ENCODE measurements at regions not wholly inside any gene's neighbourhood (a gene's known extent, or its start where the extent isn't known, plus 50 kb on each side); places are given as distances from the start of the nearest gene placed in this dataset.

DNA sequence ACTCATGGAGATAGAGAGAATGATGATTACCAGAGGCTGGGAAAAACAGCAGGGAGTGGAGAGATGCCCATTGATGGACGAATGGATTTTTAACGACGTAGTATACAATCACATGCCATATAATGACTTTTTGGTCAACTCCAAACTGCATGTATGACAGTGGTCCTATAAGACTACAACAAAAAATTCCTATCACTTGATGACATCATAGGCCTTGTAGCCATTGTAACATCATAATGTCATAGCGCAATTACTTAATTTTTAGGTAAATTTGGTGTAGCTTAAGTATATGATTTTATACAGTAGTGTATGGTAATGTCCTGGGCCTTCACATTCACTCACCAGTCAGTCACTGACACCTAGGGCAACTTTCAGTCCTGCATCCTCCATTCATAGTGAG is 264.3 kb downstream of the RAP2B start:
- H3K4me3 ChIP-seq (ENCODE audit: insufficient read length, low read depth) = no peak overlapping the region
- no peaks in the 10 kb centered on the region for H3K36me3 ChIP-seq (ENCODE audit: insufficient read depth, insufficient read length, low read length)
- TF ChIP-seq SUZ12 (IDR thresholded peaks at IDR 0.05; ENCODE audit: extremely low read depth, insufficient read depth, insufficient read length) (no peak), ZNF274 (IDR thresholded peaks at IDR 0.05; ENCODE audit: low read depth, low read length) (no peak), YY1 (IDR thresholded peaks at IDR 0.05; ENCODE audit: insufficient read depth, insufficient read length) (no peak)
- no peak for DNase-seq (ENCODE audit: low read depth, low spot score)
- H3K9me3 ChIP-seq (ENCODE audit: insufficient read depth, low read length) = peaks cover 23% of the 10 kb centered on the region
- H3K27me3 ChIP-seq (ENCODE audit: insufficient read depth, insufficient read length) = no peaks in the 10 kb centered on the region
- no peak overlapping the region for H3K9ac ChIP-seq (ENCODE audit: insufficient read length, low read depth)
- no peaks in the 10 kb centered on the region for H3K4me1 ChIP-seq (ENCODE audit: insufficient read depth, insufficient read length)

DNA sequence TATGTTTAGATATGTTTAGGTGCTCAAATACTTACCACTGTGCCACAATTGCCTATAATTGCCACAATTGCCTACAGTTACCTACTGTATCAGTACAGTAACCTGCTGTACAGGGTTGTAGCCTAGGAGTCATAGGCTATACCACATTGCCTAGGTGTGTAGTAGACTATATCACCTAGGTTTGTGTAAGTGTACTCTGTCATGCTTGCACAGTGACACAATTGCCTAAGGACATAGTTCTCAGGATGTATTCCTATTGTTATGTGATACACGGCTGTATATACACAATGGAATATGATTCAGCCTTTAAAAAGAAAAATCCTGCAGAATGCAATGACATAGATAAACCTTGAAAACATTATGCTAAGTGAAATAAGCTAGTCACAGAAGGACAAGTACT is 264.8 kb downstream of the RAP2B start:
- H3K9ac ChIP-seq (ENCODE audit: insufficient read length, low read depth) = no peak overlapping the region
- no peak overlapping the region for H3K4me3 ChIP-seq (ENCODE audit: insufficient read length, low read depth)
- peaks cover 22% of the 10 kb centered on the region for H3K9me3 ChIP-seq (ENCODE audit: insufficient read depth, low read length)
- TF ChIP-seq SUZ12 (IDR thresholded peaks at IDR 0.05; ENCODE audit: extremely low read depth, insufficient read depth, insufficient read length) = no peak
- TF ChIP-seq YY1 (IDR thresholded peaks at IDR 0.05; ENCODE audit: insufficient read depth, insufficient read length) = no peak
- no peak for TF ChIP-seq ZNF274 (IDR thresholded peaks at IDR 0.05; ENCODE audit: low read depth, low read length)
- no peaks in the 10 kb centered on the region for H3K36me3 ChIP-seq (ENCODE audit: insufficient read depth, insufficient read length, low read length)
- DNase-seq (ENCODE audit: low read depth, low spot score) = no peak
- H3K27me3 ChIP-seq (ENCODE audit: insufficient read depth, insufficient read length) = no peaks in the 10 kb centered on the region
- no peaks in the 10 kb centered on the region for H3K4me1 ChIP-seq (ENCODE audit: insufficient read depth, insufficient read length)

DNA sequence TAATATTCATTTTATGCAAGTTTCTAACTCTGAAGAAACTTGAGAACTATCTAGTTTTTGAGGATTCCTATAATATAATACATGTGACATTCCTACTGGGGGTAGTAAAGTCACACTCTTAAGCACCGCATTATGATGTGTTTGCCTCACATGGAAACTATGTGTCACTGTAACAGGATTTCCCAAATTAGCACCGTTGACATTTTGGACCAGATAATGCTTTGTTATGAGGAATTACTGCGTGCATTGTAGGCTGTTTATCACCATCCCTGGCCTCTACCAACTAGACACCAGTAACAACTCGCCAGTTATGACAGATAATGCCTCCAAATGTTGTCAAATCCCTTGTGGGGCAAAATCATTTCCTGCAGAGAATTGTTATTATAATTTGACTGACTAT is 267.8 kb downstream of the RAP2B start:
- DNase-seq (ENCODE audit: low read depth, low spot score) = no peak
- Histone ChIP-seq H3K36me3 (ENCODE audit: insufficient read depth, insufficient read length, low read length) (no peaks in the 10 kb centered on the region), H3K27me3 (ENCODE audit: insufficient read depth, insufficient read length) (no peaks in the 10 kb centered on the region), H3K9me3 (ENCODE audit: insufficient read depth, low read length) (no peaks in the 10 kb centered on the region), H3K4me1 (ENCODE audit: insufficient read depth, insufficient read length) (no peaks in the 10 kb centered on the region), H3K4me3 (ENCODE audit: insufficient read length, low read depth) (no peak overlapping the region), H3K9ac (ENCODE audit: insufficient read length, low read depth) (no peak overlapping the region)
- TF ChIP-seq ZNF274 (IDR thresholded peaks at IDR 0.05; ENCODE audit: low read depth, low read length) (no peak), SUZ12 (IDR thresholded peaks at IDR 0.05; ENCODE audit: extremely low read depth, insufficient read depth, insufficient read length) (no peak), YY1 (IDR thresholded peaks at IDR 0.05; ENCODE audit: insufficient read depth, insufficient read length) (no peak)

DNA sequence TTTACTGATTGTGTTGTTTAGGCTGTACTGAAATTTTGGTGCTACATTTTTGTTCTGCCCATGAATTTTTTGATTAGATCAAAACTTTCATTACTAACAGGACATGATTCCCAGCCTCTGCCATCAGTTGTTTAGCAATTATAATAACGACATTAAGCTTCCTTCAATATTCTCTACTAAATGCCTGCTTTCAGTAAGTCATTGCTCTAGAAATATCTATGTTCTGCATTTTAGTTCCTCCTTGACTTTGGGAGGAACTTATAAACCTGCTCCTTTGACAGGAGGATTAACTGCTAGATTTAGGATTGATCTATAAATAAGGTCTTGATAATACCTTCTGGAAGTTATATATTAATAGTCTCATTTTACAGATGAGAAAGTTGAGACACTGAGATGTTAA is 269.1 kb downstream of the RAP2B start:
- H3K4me1 ChIP-seq (ENCODE audit: insufficient read depth, insufficient read length) = no peaks in the 10 kb centered on the region
- H3K36me3 ChIP-seq (ENCODE audit: insufficient read depth, insufficient read length, low read length) = no peaks in the 10 kb centered on the region
- no peak overlapping the region for H3K4me3 ChIP-seq (ENCODE audit: insufficient read length, low read depth)
- no peaks in the 10 kb centered on the region for H3K9me3 ChIP-seq (ENCODE audit: insufficient read depth, low read length)
- no peaks in the 10 kb centered on the region for H3K27me3 ChIP-seq (ENCODE audit: insufficient read depth, insufficient read length)
- TF ChIP-seq YY1 (IDR thresholded peaks at IDR 0.05; ENCODE audit: insufficient read depth, insufficient read length) (no peak), ZNF274 (IDR thresholded peaks at IDR 0.05; ENCODE audit: low read depth, low read length) (no peak), SUZ12 (IDR thresholded peaks at IDR 0.05; ENCODE audit: extremely low read depth, insufficient read depth, insufficient read length) (no peak)
- no peak overlapping the region for H3K9ac ChIP-seq (ENCODE audit: insufficient read length, low read depth)
- DNase-seq (ENCODE audit: low read depth, low spot score) = no peak

DNA sequence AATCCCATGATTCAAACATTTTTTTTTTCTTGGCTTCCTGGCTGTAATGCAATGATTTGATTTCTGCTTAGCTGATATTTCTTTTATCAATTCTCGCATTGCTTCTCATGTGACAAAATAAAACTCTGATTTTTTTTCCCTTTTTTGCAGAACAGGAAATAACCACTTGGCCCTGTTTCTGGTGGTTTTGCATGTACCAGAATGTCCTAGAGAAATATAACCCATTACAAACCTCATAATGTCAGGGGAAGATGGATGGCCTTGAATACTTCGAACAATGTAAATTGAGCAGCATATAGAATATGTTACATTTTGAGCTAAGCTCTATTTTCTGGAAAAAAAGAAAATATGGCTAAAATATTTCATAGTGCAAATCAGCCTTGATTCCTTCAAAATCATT is 275.6 kb downstream of the RAP2B start:
- Histone ChIP-seq H3K4me3 (ENCODE audit: insufficient read length, low read depth) (no peak overlapping the region), H3K27me3 (ENCODE audit: insufficient read depth, insufficient read length) (no peaks in the 10 kb centered on the region), H3K9ac (ENCODE audit: insufficient read length, low read depth) (no peak overlapping the region), H3K36me3 (ENCODE audit: insufficient read depth, insufficient read length, low read length) (no peaks in the 10 kb centered on the region), H3K9me3 (ENCODE audit: insufficient read depth, low read length) (no peaks in the 10 kb centered on the region), H3K4me1 (ENCODE audit: insufficient read depth, insufficient read length) (no peaks in the 10 kb centered on the region)
- DNase-seq (ENCODE audit: low read depth, low spot score) = no peak
- TF ChIP-seq YY1 (IDR thresholded peaks at IDR 0.05; ENCODE audit: insufficient read depth, insufficient read length) = no peak
- no peak for TF ChIP-seq SUZ12 (IDR thresholded peaks at IDR 0.05; ENCODE audit: extremely low read depth, insufficient read depth, insufficient read length)
- TF ChIP-seq ZNF274 (IDR thresholded peaks at IDR 0.05; ENCODE audit: low read depth, low read length) = no peak

DNA sequence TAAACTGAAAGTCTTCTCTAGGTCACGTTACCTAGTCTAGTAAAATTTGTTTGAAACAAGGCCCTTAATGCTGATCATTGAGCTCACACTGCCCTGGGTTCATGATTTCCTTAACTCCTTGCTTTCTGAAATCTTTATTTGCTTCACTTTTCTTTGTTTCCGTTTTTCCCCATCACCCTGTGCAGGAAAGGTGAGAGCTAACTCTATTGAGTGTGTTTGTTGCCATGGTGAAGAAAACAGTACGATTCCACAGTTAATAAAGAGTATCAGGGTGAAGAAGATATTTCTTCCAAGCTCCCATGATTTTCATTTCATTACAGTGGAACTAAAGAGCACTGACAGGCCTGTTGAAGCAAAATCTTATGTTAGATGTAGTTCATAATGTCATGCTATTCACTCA is 276.2 kb downstream of the RAP2B start:
- TF ChIP-seq ZNF274 (IDR thresholded peaks at IDR 0.05; ENCODE audit: low read depth, low read length) = no peak
- no peak for TF ChIP-seq SUZ12 (IDR thresholded peaks at IDR 0.05; ENCODE audit: extremely low read depth, insufficient read depth, insufficient read length)
- TF ChIP-seq YY1 (IDR thresholded peaks at IDR 0.05; ENCODE audit: insufficient read depth, insufficient read length) = no peak
- H3K4me1 ChIP-seq (ENCODE audit: insufficient read depth, insufficient read length) = no peaks in the 10 kb centered on the region
- no peaks in the 10 kb centered on the region for H3K9me3 ChIP-seq (ENCODE audit: insufficient read depth, low read length)
- no peaks in the 10 kb centered on the region for H3K27me3 ChIP-seq (ENCODE audit: insufficient read depth, insufficient read length)
- no peak overlapping the region for H3K9ac ChIP-seq (ENCODE audit: insufficient read length, low read depth)
- H3K4me3 ChIP-seq (ENCODE audit: insufficient read length, low read depth) = no peak overlapping the region
- no peaks in the 10 kb centered on the region for H3K36me3 ChIP-seq (ENCODE audit: insufficient read depth, insufficient read length, low read length)
- no peak for DNase-seq (ENCODE audit: low read depth, low spot score)

DNA sequence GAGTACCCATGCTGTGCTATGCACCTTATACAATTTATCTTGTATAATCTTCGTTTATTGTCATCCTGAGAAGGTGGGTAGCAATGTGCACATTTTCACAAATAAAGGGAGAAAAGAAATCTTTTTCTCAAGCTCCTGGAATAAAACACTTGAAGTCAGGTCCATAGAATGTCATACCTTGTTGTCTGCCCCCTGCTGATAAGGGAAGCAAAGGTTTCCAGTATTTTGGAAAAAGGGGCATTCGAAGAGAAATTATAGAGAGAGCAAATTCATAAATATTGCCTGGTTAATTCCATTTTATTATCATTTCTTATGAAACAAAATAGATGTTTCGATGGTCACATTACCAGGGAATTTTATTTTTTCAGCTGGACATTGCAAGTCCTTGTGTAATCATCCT is 277.8 kb downstream of the RAP2B start:
- H3K36me3 ChIP-seq (ENCODE audit: insufficient read depth, insufficient read length, low read length) = no peaks in the 10 kb centered on the region
- H3K4me3 ChIP-seq (ENCODE audit: insufficient read length, low read depth) = no peak overlapping the region
- no peak for TF ChIP-seq ZNF274 (IDR thresholded peaks at IDR 0.05; ENCODE audit: low read depth, low read length)
- no peak for TF ChIP-seq SUZ12 (IDR thresholded peaks at IDR 0.05; ENCODE audit: extremely low read depth, insufficient read depth, insufficient read length)
- TF ChIP-seq YY1 (IDR thresholded peaks at IDR 0.05; ENCODE audit: insufficient read depth, insufficient read length) = no peak
- no peaks in the 10 kb centered on the region for H3K27me3 ChIP-seq (ENCODE audit: insufficient read depth, insufficient read length)
- no peak overlapping the region for H3K9ac ChIP-seq (ENCODE audit: insufficient read length, low read depth)
- no peaks in the 10 kb centered on the region for H3K4me1 ChIP-seq (ENCODE audit: insufficient read depth, insufficient read length)
- no peaks in the 10 kb centered on the region for H3K9me3 ChIP-seq (ENCODE audit: insufficient read depth, low read length)
- no peak for DNase-seq (ENCODE audit: low read depth, low spot score)

DNA sequence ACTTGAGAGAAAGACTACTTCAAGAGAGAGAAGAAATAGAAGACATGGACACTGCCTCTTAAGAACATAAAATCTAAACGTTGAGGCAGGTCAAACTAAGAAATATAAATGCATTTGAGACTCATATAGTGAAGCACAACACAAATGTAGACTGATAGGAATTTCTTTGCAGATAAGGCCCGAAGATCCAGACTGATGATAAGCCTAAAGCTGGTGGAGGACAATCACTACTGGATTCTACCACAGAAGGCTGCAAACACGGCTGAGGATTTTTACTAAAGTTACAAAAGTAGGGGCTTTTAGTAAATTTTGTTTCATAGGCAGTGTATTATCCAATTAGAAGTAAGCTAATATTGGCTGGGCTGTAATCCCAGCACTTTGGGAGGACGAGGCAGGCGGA is 278.3 kb downstream of the RAP2B start:
- Histone ChIP-seq H3K9me3 (ENCODE audit: insufficient read depth, low read length) (no peaks in the 10 kb centered on the region), H3K27me3 (ENCODE audit: insufficient read depth, insufficient read length) (no peaks in the 10 kb centered on the region), H3K36me3 (ENCODE audit: insufficient read depth, insufficient read length, low read length) (no peaks in the 10 kb centered on the region), H3K9ac (ENCODE audit: insufficient read length, low read depth) (no peak overlapping the region), H3K4me1 (ENCODE audit: insufficient read depth, insufficient read length) (no peaks in the 10 kb centered on the region), H3K4me3 (ENCODE audit: insufficient read length, low read depth) (no peak overlapping the region)
- TF ChIP-seq SUZ12 (IDR thresholded peaks at IDR 0.05; ENCODE audit: extremely low read depth, insufficient read depth, insufficient read length) (no peak), YY1 (IDR thresholded peaks at IDR 0.05; ENCODE audit: insufficient read depth, insufficient read length) (no peak), ZNF274 (IDR thresholded peaks at IDR 0.05; ENCODE audit: low read depth, low read length) (no peak)
- no peak for DNase-seq (ENCODE audit: low read depth, low spot score)

All from NT2/D1 (cell line).